Endodermal cell (in vitro differentiated cells): ENCODE measurements at regions not wholly inside any gene's neighbourhood (a gene's known extent, or its start where the extent isn't known, plus 50 kb on each side); places are given as distances from the start of the nearest gene placed in this dataset.

Experiments
- DNase-seq: peaks from one replicate; pipeline ENCODE4 v3.0.0-alpha.2; 2017
- H3K27ac ChIP-seq: 2 replicates; pipeline ENCODE4 v1.5.1; 2013; ENCODE audit warnings: mild to moderate bottlenecking, low read depth, low read length, moderate library complexity
- H3K27me3 ChIP-seq: 2 replicates; pipeline ENCODE4 v1.6.1; 2013; ENCODE audit warnings: mild to moderate bottlenecking, low read length, moderate library complexity; ENCODE audit not compliant: insufficient read depth, control insufficient read depth, poor library complexity, severe bottlenecking
- H3K36me3 ChIP-seq: 2 replicates; pipeline ENCODE4 v1.7.0; 2013; ENCODE audit warnings: mild to moderate bottlenecking, low read length, moderate library complexity; ENCODE audit not compliant: control insufficient read depth, insufficient read depth
- H3K4me1 ChIP-seq: one replicate; pipeline ENCODE4 v1.7.0; 2013; ENCODE audit warnings: low read length; ENCODE audit not compliant: control insufficient read depth, insufficient read depth
- H3K4me3 ChIP-seq: 2 replicates; pipeline ENCODE4 v1.5.1; 2013; ENCODE audit warnings: mild to moderate bottlenecking, low read length, moderate library complexity
- H3K9ac ChIP-seq: 2 replicates; pipeline ENCODE4 v1.6.1; 2013; ENCODE audit warnings: mild to moderate bottlenecking, low read length, moderate library complexity; ENCODE audit not compliant: poor library complexity, severe bottlenecking; ENCODE audit errors: extremely low read depth
- H3K9me3 ChIP-seq: 2 replicates; pipeline ENCODE4 v1.6.1; 2013; ENCODE audit warnings: mild to moderate bottlenecking, low read length, moderate library complexity; ENCODE audit not compliant: control insufficient read depth
- H3K27ac Mint-ChIP-seq: 2 replicates; pipeline ENCODE4 v1.8.0; 2020; ENCODE audit warnings: mixed read lengths
- H3K27me3 Mint-ChIP-seq: 2 replicates; pipeline ENCODE4 v1.8.0; 2021; ENCODE audit warnings: mild to moderate bottlenecking, mixed read lengths; ENCODE audit not compliant: insufficient read depth
- H3K36me3 Mint-ChIP-seq: 2 replicates; pipeline ENCODE4 v1.8.0; 2020; ENCODE audit warnings: low read depth, mixed read lengths
- H3K4me1 Mint-ChIP-seq: 2 replicates; pipeline ENCODE4 v1.8.0; 2020; ENCODE audit warnings: mixed read lengths
- H3K4me3 Mint-ChIP-seq: 2 replicates; pipeline ENCODE4 v1.8.0; 2020; ENCODE audit warnings: mild to moderate bottlenecking, moderate library complexity, mixed read lengths
- H3K9me3 Mint-ChIP-seq: 2 replicates; pipeline ENCODE4 v1.8.0; 2020; ENCODE audit warnings: mild to moderate bottlenecking, mixed read lengths
- WGBS, 2 experiments: methylation state at CpG; one replicate each; pipeline versions ENCODE4 v1.1.5 to v1.1.7; 2013; ENCODE audit warnings: missing lambda C conversion rate in 2 of 2, mixed read lengths in 1 of 2; ENCODE audit not compliant: insufficient coverage in 1 of 2, insufficient read length in 1 of 2; 5-methylcytosine and 5-hydroxymethylcytosine counted together
- TF ChIP-seq, protein P1 (sequence below): fragments of 200-600 bp; sonication (generic); conservative IDR thresholded peaks from 2 replicates; pipeline ENCODE4 v1.5.0; 2021; ENCODE audit warnings: antibody characterized with exemption, mild to moderate bottlenecking

DNA sequence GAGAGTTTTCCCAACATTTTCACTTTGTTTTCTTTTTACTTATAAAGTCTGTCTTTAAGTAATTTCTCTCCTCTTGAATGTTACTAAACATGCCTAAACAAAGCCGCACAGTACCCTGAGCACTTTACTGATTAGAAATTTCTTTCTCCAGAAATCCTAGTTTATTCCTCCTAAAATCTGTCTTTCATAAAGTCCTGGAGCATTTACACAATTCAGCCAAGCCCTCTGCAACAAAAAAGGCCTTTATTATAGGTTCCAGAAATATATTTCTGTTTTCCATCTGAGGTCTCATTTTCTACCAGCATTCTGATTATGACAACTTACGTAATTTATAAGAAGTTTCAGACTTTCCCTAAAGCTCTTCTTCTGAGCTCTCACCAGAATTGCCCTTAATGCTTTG is 549.5 kb upstream of the OLFM3 start:
- WGBS, 2 experiments = 98 to 100% methylated on average over 2 of the region's 2 CpGs
- Mint-ChIP-seq H3K9me3 (peaks cover under 1% of the 10 kb centered on the region), H3K27ac (no peak overlapping the region), H3K36me3 (no peaks in the 10 kb centered on the region), H3K4me3 (no peak overlapping the region), H3K4me1 (no peaks in the 10 kb centered on the region), H3K27me3 (no peaks in the 10 kb centered on the region)
- H3K27ac ChIP-seq = no peak overlapping the region
- H3K27me3 ChIP-seq = no peaks in the 10 kb centered on the region
- DNase-seq = no peak
- no peaks in the 10 kb centered on the region for H3K4me1 ChIP-seq
- TF ChIP-seq, protein P1, sequence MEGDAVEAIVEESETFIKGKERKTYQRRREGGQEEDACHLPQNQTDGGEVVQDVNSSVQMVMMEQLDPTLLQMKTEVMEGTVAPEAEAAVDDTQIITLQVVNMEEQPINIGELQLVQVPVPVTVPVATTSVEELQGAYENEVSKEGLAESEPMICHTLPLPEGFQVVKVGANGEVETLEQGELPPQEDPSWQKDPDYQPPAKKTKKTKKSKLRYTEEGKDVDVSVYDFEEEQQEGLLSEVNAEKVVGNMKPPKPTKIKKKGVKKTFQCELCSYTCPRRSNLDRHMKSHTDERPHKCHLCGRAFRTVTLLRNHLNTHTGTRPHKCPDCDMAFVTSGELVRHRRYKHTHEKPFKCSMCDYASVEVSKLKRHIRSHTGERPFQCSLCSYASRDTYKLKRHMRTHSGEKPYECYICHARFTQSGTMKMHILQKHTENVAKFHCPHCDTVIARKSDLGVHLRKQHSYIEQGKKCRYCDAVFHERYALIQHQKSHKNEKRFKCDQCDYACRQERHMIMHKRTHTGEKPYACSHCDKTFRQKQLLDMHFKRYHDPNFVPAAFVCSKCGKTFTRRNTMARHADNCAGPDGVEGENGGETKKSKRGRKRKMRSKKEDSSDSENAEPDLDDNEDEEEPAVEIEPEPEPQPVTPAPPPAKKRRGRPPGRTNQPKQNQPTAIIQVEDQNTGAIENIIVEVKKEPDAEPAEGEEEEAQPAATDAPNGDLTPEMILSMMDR = no peak
- no peak overlapping the region for H3K4me3 ChIP-seq
- H3K36me3 ChIP-seq = no peaks in the 10 kb centered on the region
- no peaks in the 10 kb centered on the region for H3K9me3 ChIP-seq
- H3K9ac ChIP-seq = no peak overlapping the region

DNA sequence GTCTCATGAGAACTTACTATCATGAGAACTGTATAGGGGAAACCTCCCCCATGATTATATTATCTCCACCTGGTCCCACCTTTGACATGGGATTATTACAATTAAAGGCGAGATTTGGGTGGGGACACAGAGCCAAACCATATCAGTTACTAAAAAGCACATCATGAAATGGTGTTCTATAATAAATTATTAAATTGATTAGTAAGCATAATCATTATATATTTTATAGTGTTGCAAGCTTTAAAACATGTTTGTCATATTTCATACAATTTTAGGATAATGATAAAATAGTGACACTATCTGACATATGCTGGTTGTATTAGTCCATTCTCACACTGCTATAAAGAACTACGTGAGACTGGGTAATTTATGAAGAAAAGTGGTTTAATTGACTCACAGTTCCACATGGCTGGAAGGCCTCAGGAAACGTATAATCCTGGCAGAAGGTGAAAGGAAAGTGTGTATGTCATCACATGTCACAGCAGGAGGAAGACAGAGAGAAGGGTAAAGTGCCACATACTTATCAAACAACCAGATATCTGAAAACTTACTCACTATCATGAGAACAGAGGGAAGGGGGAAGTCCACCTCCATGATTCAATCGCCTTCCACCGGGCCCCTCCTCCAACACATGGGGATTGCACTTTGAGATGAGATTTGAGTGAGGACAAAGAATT is 539.2 kb upstream of the OLFM3 start:
- TF ChIP-seq, protein P1 = no peak
- WGBS, 2 experiments = 79 to 83% methylated on average over 2 to 5 of the region's 5 CpGs
- no peaks in the 10 kb centered on the region for H3K27me3 Mint-ChIP-seq

DNA sequence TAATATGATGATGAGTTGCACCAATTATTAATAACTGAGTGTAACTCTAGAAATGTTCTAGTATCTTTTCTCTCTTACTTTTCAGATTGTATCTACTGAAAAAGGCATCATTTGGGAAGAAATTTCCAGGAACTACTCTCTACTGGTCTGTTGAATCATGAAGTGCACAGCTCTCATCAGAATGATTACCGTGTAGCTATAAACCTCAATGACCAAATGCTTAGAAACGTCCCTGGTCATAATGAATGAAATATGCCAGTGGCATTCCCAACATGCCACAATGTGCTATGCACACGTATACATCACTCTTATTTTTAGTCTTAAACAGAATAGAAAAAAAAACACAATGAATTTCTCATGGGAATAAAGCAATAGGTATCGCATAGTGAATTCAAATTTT is 534.3 kb upstream of the OLFM3 start:
- WGBS, 2 experiments = 79 to 91% methylated on average over 2 to 4 of the region's 4 CpGs
- TF ChIP-seq, protein P1 = no peak

More for the DNA sequence above, 539.2 kb upstream of the OLFM3 start:
- H3K27ac ChIP-seq = no peak overlapping the region
- H3K4me1 ChIP-seq = no peaks in the 10 kb centered on the region
- Mint-ChIP-seq H3K4me1 (no peaks in the 10 kb centered on the region), H3K27ac (no peak overlapping the region), H3K36me3 (no peaks in the 10 kb centered on the region), H3K9me3 (peaks cover 3% of the 10 kb centered on the region), H3K4me3 (no peak overlapping the region)
- no peak overlapping the region for H3K4me3 ChIP-seq
- no peaks in the 10 kb centered on the region for H3K9me3 ChIP-seq
- no peak for DNase-seq
- no peak overlapping the region for H3K9ac ChIP-seq
- no peaks in the 10 kb centered on the region for H3K36me3 ChIP-seq
- no peaks in the 10 kb centered on the region for H3K27me3 ChIP-seq

More for the DNA sequence above, 534.3 kb upstream of the OLFM3 start:
- Histone ChIP-seq H3K4me1 (no peaks in the 10 kb centered on the region), H3K27me3 (no peaks in the 10 kb centered on the region), H3K27ac (no peak overlapping the region), H3K4me3 (no peak overlapping the region), H3K9me3 (no peaks in the 10 kb centered on the region), H3K36me3 (no peaks in the 10 kb centered on the region), H3K9ac (no peak overlapping the region)
- no peak for DNase-seq
- no peaks in the 10 kb centered on the region for H3K27me3 Mint-ChIP-seq
- no peak overlapping the region for H3K27ac Mint-ChIP-seq
- no peak overlapping the region for H3K4me3 Mint-ChIP-seq
- peaks cover 3% of the 10 kb centered on the region for H3K9me3 Mint-ChIP-seq
- no peaks in the 10 kb centered on the region for H3K36me3 Mint-ChIP-seq
- no peaks in the 10 kb centered on the region for H3K4me1 Mint-ChIP-seq
